Loucy (cell line): ENCODE measurements at regions not wholly inside any gene's neighbourhood (a gene's known extent, or its start where the extent isn't known, plus 50 kb on each side); places are given as distances from the start of the nearest gene placed in this dataset.

Experiments used
- EZH2phosphoT487 ChIP-seq: fragments of 200-600 bp; IDR thresholded peaks from 2 replicates; pipeline ENCODE4 v1.6.1; 2018; ENCODE audit warnings: antibody characterized with exemption, mild to moderate bottlenecking, moderate library complexity, borderline replicate concordance
- TF ChIP-seq, protein P1 (sequence below): fragments of 200-600 bp; sonication (generic); conservative IDR thresholded peaks from 2 replicates; pipeline ENCODE4 v1.5.1; 2014; ENCODE audit warnings: mild to moderate bottlenecking, antibody characterized with exemption, low read length

DNA sequence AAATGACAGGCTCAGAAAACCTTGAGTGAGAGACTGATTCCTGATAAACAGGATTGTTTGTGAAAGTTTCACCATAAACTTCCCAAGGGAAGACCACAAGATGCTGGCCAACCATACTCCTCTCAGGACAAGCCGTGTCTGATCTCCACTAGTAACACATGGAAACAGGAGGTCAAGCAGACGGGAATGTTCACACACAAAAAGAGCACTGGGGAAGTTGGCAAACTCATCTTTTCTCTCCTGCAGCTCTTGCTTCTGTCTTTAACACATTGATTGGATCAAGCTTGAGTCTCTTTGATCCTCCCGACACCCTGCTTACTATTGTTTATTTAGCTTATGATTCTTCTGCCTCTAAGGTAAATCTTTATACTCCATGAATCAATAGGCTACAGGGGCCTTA, 713.5 kb downstream of the PDCD6IP start:
- TF ChIP-seq EZH2phosphoT487, result no peak
- TF ChIP-seq, protein P1, sequence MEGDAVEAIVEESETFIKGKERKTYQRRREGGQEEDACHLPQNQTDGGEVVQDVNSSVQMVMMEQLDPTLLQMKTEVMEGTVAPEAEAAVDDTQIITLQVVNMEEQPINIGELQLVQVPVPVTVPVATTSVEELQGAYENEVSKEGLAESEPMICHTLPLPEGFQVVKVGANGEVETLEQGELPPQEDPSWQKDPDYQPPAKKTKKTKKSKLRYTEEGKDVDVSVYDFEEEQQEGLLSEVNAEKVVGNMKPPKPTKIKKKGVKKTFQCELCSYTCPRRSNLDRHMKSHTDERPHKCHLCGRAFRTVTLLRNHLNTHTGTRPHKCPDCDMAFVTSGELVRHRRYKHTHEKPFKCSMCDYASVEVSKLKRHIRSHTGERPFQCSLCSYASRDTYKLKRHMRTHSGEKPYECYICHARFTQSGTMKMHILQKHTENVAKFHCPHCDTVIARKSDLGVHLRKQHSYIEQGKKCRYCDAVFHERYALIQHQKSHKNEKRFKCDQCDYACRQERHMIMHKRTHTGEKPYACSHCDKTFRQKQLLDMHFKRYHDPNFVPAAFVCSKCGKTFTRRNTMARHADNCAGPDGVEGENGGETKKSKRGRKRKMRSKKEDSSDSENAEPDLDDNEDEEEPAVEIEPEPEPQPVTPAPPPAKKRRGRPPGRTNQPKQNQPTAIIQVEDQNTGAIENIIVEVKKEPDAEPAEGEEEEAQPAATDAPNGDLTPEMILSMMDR, result no peak
